Esophagus muscularis mucosa (tissue), 3 donors: ENCODE measurements at regions not wholly inside any gene's neighbourhood (a gene's known extent, or its start where the extent isn't known, plus 50 kb on each side); places are given as distances from the start of the nearest gene placed in this dataset.

Experiments used
- POLR2A ChIP-seq: fragments of 450-650 bp; IDR thresholded peaks from one replicate; pipeline ENCODE4 v1.6.1; 2017; ENCODE audit warnings: antibody characterized with exemption, moderate library complexity, mild to moderate bottlenecking, low read depth
- POLR2AphosphoS5 ChIP-seq, 2 donors: sonication (generic); formaldehyde crosslinking; IDR thresholded peaks; one replicate each; pipeline ENCODE4 v1.6.1; 2017; ENCODE audit warnings: antibody characterized with exemption in 2 of 2
- TF ChIP-seq, protein P1 (sequence below), 3 experiments: fragments of 200-600 bp in 2 of 3; fragments of 450-650 bp in 1 of 3; sonication (generic) in 2 of 3; IDR thresholded peaks; one replicate each; pipeline ENCODE4 v1.5.1; 2017 to 2019; ENCODE audit warnings: antibody characterized with exemption in 3 of 3, mild to moderate bottlenecking in 2 of 3, moderate library complexity in 1 of 3

DNA sequence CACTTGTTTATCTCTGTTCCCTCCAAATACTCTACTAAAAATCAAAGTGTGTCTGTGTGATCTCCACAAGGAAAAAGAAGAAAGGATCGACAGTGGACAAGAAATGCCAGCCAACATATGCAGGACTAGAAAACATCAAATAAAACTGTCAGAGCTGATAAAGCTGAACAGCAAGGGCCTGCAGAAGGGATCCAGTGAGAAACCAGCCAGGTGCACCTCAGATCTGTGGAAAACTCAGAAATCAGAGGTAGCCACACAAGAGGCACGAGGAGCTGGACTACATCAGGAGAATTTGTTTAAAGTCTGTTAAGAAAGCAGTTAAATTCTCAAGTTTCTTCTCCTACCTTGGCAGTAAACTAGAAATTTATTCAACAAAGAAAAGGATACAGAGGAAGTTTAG, 135.2 kb downstream of the SUCLG1 start:
- TF ChIP-seq POLR2A (no peak), POLR2AphosphoS5 (IDR thresholded peaks at IDR 0.05) (no peak)
- TF ChIP-seq, protein P1, sequence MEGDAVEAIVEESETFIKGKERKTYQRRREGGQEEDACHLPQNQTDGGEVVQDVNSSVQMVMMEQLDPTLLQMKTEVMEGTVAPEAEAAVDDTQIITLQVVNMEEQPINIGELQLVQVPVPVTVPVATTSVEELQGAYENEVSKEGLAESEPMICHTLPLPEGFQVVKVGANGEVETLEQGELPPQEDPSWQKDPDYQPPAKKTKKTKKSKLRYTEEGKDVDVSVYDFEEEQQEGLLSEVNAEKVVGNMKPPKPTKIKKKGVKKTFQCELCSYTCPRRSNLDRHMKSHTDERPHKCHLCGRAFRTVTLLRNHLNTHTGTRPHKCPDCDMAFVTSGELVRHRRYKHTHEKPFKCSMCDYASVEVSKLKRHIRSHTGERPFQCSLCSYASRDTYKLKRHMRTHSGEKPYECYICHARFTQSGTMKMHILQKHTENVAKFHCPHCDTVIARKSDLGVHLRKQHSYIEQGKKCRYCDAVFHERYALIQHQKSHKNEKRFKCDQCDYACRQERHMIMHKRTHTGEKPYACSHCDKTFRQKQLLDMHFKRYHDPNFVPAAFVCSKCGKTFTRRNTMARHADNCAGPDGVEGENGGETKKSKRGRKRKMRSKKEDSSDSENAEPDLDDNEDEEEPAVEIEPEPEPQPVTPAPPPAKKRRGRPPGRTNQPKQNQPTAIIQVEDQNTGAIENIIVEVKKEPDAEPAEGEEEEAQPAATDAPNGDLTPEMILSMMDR (IDR thresholded peaks at IDR 0.05) = no peak
